UCSD-AML1 (cell line): ENCODE measurements at regions not wholly inside any gene's neighbourhood (a gene's known extent, or its start where the extent isn't known, plus 50 kb on each side); places are given as distances from the start of the nearest gene placed in this dataset.
A peak's percentile ranks its signal among the peaks of the same experiment; 100 is the strongest.
"Not testable (repeated sequence)": the region's sequence is repeated elsewhere in the genome, so short reads cannot be mapped to it uniquely, and the experiment has no call there.

ENCODE experiments used
- DNase-seq: peaks from one replicate; lab custom pipeline; 2025; ENCODE audit not compliant: unreplicated experiment; lab: John Stamatoyannopoulos, UW

GRCh38 chr11:112310848-112311247 lies 50.2 kb upstream of the PLET1 start:
- no peak for DNase-seq

DNA sequence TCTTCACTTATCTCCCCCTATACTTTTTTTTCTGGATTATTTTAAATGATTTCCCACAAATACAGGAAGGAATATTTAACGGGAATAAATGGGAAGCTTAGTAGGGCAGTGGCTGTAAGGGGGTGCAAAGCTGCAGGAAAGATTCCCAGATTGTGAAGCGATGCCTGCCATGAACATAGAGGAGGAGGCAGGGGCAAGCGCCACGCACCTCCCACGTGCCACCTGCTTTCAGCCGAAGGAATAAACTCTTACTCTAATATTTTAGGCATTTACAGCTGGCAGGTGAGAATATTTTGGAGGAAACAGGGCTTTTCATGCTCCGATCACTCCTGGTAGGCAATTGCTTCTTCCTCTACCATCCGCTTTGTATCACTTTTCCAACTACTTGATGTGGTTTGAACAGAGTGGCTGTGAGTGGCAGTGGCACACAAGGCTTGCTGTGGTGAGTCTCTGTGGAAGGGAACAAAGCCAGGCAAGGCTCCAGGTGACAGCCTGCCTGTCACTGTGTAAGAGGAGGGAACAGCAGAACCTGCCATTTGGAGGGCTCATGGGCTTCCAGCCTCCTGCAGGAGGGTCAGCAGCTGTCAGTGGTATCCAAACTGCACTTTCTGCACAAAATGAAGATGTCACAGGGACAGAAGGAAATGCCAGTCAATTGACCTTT lies 54.5 kb upstream of the PLET1 start:
- DNase-seq = no peak

DNA sequence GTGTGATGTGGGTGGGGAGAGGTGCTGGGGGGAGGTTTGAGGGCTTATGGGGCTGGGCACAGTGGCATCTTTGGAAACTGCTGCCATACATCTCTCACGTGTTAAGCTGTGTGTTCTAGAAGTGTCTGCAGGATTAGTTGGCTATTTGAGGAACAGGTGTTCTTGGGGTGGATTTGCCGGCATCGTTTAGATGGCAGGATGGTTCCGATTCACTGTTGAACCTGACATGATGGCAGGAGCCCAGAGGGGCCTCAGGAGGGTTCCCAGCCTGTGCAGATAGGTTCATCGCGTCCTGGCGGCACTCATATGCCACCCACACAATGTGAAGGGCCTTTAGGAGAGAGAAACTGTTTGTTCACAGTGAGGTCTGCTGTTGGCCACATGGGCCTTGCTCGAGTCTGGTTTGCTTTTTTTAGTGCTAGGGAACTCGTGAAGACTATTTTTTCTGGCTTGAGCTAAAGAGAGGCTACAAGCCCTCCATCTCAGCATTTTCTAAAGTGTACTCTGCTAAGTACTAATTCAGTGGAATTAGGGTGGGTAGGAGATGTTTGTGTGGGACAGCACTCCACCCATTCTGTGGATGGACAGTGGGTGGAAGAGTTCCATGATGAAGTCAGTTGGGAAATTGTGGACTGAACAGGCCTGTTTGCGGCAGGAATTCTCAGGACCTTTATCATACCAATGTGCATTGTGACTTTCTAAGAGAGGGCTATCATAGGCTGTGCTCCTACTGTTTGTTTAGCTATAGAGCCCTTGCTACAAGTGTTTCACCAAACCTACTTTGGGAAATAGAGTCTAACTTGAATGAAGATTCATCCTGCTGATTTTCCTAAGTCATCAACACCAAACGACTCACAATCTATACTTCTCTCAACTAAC lies 55.4 kb upstream of the PLET1 start:
- no peak for DNase-seq

DNA sequence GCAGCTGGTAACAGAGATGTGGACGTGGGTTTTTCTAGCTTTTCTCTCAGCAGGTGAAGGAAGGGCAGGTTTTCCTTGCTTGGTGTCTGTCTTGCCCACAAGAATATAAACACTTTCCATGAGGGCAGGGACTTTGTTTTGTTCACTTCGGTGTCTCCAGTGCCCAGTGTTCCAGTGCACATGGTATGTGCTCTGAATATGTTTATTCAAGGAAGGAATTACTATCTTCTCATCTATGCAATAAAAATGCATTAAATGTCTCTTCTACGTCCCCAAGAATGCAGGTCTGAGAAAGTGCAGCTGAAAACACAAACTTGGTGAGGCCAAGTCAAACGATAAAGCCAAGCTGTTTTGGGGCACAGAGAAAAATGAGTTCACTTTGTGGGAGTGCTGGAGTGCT lies 56.3 kb upstream of the PLET1 start:
- no peak for DNase-seq

- DNase-seq = no peak
Observed at GRCh38 chr11:112318184-112318591, 57.5 kb upstream of the PLET1 start.

DNA sequence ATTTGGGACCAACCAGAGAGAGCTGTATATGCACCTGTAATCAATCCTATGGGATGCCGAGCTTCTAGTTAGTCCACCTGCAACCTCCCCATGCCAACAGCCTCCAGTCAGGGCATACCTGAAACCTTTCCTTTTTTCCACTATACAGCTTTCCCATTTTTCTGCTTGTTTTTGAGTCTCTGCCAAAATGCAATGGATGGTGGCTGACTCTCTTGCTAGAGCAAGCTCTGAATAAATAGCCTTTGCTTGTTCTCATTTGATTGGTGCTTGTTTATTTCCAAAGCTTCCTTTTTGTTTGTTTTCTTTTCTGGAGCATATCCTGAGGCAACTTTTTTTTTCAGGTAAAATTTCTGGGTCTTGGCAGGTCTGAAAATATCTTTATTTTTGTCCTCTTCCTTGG lies 58.0 kb upstream of the PLET1 start:
- DNase-seq = no peak

- DNase-seq = no peak
Observed at GRCh38 chr11:112320668-112321067, 60.0 kb upstream of the PLET1 start.

- peak; percentile 41 for DNase-seq
Observed at GRCh38 chr11:112321501-112322172, 61.0 kb upstream of the PLET1 start.

- DNase-seq = no peak
Observed at GRCh38 chr11:112322173-112322790, 61.6 kb upstream of the PLET1 start.

- peak; percentile 59 for DNase-seq
Observed at GRCh38 chr11:112334381-112334780, 73.7 kb upstream of the PLET1 start.

- DNase-seq = no peak
Observed at GRCh38 chr11:112336356-112336886, 75.8 kb upstream of the PLET1 start.

- no peak for DNase-seq
Observed at GRCh38 chr11:112339566-112339965, 78.9 kb upstream of the PLET1 start.

DNA sequence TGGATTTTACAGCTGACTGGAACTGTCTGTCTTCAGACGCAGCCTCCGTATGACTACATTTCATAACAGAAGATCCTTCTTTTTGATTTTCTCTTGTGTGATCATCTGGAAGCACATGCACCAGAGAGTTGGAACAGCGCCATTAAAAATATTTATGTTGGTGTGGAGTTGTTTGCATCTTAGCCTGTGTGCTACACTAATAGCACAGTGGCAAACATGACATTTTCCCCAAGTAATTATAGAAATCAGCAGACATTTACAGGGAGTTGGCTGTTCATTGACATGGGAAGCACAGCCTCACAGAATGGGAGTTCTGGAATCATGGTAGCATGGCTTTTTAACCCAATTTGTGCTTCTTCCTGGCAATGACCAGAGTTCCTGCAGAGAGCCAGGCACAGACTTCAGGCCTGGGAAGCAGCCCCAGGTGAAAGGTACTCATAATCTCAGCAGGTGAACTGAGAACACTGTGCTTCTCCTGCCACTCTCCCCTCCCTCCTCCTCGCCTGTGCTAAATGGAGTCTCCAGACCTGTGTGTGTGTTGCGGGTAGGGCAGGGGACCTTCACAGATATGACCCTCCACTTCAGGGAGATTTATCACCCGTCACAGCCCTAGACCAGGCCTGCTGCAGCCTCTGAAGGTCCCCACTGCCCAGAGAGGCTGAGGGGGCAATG lies 82.8 kb upstream of the PLET1 start:
- no peak for DNase-seq

- DNase-seq = no peak
Observed at GRCh38 chr11:112344040-112344413, 83.4 kb upstream of the PLET1 start.

DNA sequence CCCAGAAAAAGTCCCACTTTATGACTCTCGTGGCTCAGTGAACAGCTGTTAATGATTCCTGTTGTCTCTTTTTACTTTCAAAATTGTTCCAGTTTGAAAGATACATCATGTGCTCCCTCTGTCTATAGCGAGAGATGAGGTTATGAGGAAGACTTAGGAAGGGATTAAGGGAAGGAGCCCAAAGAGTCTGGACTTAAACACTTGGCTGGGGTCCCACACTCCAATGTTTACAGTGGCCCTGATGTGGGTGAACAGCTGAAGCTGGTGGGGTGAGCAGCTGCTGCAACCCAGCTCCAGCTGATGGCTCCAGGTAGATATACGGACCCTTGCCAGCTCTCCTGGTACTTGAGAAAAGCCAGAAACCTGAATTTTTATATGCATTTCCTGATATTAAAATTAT lies 84.5 kb upstream of the PLET1 start:
- no peak for DNase-seq

DNA sequence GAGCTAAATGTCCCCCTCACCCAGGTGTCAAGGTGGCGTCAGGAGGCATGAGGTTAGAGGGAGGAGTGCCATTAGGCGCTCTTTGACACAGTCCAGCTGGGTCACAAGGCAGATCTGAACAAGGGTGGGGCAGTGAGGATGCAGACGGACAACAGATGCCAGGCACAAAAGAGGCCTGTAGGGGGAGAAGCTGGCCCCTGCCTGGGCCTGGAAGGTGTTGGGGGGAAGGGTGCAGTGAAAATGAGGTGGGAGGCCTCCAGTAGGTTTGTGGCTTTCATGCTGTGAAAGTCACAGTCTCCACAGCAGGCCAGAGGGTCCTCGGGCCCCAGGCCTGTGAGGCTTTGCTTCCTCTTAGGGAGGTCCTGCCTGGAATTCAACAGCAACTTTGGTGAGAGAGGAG lies 85.0 kb upstream of the PLET1 start:
- DNase-seq = peak; percentile 29

GRCh38 chr11:112346586-112346985 lies 85.9 kb upstream of the PLET1 start:
- no peak for DNase-seq

DNA sequence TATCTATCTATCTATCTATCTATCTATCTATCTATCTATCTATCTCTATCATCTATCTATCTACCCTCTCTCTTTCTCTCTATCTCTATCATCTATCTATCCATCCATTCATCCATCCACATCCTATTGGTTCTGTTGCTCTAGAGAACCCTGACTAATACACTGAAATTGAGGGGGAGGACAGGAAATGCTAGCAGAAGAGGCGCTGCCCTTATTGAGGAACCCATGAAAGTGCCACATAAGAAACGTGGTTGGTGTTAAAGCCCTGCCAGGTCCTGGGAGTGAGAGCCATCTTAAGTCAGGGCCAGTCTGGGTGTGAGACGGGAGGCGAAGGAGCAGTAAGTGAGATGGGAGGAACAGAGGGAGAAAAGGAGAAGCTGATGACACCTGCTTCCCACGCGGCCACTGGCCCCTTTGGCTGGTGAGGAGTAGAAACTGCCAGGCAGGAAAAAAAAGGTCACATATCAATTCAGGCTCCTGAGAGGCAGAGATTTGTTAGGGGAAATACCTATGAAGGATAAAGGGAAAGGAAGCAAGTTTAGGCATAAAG lies 87.9 kb upstream of the PLET1 start:
- no peak for DNase-seq

GRCh38 chr11:112351423-112351822 lies 90.8 kb upstream of the PLET1 start:
- DNase-seq = not testable (repeated sequence)

GRCh38 chr11:112352907-112353306 lies 92.2 kb upstream of the PLET1 start:
- no peak for DNase-seq
